ENCODE measurements at regions not wholly inside any gene's neighbourhood (a gene's known extent, or its start where the extent isn't known, plus 50 kb on each side); places are given as distances from the start of the nearest gene placed in this dataset.

DNA sequence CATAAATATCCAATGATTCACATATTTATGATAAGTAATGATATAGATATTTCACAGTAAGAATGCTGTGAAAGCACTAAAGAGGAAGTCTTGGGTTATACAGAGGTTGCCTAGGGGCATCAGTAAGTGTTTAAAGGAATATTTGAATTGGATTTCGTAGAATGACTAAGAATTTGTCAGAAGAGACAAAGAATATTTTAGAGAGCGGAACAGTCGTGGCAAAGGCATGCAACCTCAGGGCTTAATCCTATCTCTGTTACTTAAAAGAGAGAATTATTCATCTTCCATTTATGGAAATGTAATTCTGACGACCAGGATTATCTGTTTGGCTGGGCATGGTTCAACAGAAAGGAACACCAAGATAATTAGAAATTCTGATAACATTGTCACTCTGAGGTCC lies 171.9 kb upstream of the NR5A2 start:
- no peak for DNase-seq (ENCODE audit: low spot score)

DNA sequence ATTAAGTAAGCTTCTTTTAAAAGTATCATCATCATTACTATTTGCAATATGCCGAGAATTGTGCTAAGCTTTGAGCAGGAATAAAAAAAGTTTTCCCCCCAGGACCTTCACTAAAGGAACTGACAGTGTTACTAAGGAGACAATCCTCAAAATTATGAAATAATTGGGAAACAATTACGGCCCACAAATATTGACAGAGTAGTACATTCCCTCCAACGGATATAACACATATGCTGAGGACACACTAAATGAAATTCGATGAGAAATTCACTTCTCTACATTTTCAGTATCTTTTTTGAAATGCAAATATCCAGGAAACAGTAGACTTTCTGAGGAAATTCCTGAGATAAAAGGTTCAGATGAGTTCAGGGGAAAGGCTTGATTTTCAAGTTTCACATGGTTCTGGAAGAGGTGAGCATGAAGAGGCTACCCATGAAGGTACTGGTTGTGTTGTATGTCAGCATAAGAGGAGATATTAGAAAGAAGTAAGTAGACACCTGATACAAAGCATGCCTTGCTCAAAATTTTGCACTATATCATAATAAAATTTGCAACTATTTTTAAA lies 171.2 kb upstream of the NR5A2 start:
- no peak for DNase-seq (ENCODE audit: low spot score)

DNA sequence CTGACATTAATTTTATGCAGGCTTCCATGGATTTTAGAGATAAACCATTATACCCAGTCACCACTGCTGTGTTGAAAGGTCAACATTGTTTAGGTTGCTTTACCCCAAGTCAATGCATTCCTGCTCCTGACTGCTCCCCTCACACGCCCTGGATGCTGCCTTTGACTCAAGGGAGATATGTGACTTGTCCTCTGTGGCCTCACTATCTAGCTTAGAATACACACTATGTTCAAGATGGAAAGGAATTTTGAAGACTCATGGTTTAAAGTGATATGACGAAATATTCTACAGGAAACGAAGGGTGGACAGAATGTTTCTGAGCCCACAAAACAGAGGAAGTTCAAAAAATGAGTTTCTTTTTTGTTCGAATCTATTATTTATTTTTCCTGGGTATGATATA lies 170.4 kb upstream of the NR5A2 start:
- DNase-seq (ENCODE audit: low spot score) = no peak

DNA sequence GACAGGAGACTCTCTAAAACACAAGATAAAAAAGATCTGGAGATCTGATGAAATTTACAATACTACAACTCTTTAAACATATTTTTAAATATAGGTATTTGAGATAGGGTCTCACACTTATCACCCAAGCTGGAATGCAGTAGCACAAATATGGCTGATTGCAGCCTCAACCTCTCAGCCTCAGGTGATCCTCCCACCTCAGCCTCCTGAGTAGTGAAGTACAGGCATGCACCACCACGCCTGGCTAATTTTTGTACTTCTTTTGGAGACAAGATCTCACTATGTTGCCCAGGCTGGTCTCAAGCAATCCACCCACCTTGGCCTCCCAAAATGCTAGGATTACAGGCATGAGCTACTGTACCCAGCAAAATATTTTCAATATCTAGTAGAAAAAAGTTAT lies 170.0 kb upstream of the NR5A2 start:
- no peak for DNase-seq (ENCODE audit: low spot score)

DNA sequence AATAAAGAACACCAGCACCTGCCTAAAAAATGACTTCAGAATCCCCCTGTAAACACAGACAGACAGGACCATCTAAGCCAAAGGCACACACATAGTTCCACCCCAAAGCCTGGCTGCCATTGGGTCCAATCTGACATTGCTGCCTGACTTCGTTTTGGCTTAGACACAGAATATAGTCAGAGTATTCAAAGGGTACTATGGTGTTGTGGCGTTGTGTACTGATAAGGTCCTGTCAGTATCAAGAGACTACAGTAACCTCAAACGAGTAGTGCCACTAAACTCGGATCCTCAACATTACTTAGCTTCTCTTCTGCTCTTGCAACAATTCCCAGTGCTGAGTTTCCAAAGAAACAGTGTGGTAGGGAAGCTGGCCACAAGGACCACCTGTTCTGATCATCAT lies 169.3 kb upstream of the NR5A2 start:
- no peak for DNase-seq (ENCODE audit: low spot score)

DNA sequence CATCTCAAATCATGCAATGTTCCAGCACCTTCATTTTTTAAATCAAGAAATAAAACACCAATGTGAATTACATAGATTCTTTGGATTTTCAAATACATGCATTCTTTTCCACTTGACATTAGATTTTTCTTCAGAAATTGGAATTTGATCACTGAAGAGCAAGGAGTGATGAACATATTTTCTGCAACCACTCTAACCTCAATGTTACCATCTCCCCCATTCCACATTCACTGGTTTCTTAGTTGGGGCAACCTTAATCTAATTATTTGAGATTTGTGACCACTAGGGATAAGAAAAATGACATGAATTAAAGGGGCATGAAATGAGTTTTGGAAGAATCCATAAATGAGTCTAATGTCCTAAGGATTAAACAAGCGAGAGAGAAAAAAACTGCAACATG lies 168.7 kb upstream of the NR5A2 start:
- no peak for DNase-seq (ENCODE audit: low spot score)

DNA sequence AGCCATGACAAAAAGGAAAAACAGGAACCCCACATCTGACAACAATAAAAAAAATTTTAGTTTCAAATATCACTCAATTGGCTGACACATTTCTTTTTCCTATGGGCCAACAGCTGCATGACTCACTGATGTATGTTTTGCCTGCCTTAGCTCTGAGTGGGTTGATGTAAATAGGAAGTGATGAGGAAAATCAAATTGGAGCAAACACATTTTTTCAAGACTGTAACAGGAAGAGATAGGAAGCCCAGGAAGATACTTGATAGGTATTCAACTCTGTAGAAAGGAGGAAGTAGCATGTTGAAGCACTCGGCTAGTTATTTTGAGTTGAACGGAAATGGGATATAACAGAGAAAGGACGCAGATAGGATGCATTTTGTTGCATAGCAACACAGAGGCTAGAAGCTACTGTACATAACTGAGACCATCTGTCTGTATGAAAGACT lies 168.0 kb upstream of the NR5A2 start:
- no peak for DNase-seq (ENCODE audit: low spot score)

DNA sequence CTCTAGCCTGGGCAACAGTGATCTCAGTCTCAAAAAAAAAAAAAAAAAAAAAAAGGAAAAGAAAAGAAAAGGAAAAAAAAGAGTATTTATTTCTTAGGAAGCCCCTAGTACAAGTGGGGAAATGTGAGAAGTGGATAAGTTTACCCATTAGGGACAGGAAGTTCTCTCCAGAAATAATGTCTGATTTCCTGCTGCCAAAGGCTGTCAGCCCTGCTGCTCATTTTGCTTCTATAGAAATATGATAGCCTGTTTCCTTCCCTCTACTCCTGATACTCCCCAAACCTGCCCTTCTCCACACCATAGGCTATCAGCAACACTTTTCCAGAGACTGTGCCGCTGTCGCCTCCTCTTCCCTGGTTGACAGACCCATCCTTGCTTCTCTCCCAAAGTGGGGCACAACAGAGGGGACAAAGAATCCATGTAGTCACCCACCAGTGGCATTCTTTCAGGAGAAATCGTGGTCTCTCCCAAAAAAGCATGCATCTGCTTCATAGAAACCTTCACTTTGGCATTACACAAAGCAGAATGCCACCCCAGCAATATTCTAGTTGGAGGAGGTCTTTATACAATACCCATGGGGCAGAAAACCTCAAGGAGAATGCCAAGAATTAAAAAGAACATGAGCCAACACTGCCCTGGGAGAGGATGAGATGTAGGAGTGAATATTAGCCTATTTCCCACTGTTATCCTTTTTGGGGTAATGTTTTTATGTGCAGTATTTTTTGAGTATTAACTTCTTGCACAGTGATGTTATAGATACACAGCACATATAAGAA lies 166.3 kb upstream of the NR5A2 start:
- no peak for DNase-seq (ENCODE audit: low spot score)

DNA sequence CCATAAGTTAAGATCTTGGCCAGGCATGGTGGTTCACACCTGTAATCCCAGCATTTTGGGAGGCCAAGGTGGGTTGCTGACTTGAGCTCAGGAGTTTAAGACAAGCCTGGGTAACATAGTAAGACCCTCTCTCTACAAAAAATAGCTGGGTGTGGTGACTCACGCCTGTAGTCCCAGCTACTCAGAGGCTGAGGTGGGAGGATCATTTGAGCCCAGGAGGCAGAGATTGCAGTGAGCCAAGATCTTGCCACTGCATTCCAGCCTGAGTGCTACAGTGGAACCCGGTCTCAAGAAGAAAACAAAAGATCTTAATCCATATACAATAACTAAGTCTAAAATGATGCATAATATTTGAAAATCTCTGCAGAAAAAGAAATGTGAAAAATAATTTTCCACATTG lies 165.5 kb upstream of the NR5A2 start:
- DNase-seq (ENCODE audit: low spot score) = no peak

DNA sequence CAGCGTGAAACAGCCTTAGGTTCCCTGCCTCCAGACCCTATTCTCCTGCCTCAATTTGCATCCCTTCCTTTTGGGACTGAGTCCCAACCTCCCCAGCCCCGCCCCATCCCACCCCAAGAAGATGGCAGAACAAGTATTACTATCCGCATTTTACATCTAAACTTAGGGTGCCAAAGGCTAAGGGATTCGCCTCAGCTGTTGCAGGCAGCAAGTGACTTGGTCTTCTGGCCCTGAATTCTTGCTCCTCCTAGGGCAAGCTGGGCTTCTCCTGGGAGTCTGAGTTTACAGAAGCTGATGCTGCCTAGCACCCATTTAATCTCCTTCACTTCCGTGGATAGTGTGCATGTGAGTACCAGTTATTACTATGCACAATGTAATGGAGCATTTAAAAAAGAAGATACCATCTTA lies 161.3 kb upstream of the NR5A2 start:
- no peak for DNase-seq (ENCODE audit: low spot score)

DNA sequence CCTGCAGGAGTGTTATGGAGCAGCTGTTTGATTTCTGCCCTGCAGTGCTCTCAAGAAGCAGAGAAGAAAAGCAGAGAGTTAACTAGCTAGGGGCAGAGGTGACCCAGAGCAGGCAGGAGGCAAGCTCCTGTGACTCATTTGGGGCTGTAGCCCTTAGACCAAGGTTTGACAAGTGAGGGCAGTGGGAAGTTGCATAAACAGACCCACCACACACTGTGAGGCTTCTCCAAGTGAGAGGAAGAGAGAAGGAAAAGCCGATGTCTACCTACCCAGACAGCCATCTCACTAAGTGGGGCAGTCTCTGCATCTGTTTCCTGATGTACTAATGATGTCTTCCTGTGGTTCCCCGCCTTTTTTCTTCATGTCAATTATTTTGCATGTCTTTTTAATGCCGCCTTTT lies 159.9 kb upstream of the NR5A2 start:
- DNase-seq (ENCODE audit: low spot score) = no peak

DNA sequence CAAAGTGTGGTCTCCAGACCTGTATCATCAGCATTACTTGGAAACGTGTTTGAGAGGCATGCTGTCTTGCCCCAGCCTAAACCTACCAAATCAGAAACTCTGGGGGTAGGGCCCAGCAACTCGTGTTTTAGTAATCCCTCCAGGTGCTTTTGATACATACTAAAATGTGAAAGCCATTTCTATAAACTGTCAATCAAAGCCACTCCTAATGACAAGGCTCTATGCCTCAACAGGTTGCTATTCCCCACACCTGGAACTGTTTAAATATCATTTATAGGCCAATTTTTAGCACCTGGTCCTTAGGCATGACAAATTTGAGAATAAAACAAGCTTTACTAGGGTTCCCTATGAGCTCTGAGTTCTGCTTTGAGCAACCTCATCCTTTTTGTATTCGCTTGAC lies 158.7 kb upstream of the NR5A2 start:
- no peak for DNase-seq (ENCODE audit: low spot score)

DNA sequence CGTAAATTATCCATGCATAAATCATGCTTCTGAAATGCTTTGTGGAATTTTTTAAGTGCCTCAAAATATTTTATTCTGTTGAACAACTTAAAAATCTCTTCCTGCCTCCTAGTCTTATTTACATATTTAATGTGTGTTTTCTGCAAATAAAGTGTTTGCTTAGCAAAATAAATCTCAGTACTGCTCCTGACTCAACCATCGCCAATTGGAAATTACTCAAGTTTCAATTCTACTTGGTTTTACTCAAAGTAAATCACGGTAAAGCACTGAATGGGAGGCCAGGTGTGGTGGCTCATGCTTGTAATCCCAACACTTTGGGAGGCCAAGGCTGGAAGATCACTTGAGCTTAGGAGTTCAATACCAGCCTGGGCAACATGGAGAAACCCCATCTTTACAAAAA lies 152.2 kb upstream of the NR5A2 start:
- no peak for DNase-seq (ENCODE audit: low spot score)

DNA sequence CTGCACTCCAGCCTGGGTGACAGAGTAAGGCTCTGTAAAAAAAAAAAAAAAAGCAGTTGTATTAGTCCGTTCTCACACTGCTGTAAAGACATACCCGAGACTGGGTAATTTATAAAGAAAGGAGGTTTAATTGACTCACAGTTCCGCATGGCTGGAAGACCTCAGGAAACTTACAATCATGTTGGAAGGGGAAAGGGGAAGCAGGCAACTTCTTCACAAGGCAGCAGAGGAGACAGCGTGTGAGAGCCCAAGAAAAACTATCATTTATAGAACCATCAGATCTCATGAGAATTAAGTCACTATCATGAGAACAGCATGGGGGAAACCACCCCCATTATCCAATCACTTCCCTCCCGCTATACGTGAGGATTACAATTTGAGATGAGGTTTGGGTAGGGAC lies 151.7 kb upstream of the NR5A2 start:
- no peak for DNase-seq (ENCODE audit: low spot score)

DNA sequence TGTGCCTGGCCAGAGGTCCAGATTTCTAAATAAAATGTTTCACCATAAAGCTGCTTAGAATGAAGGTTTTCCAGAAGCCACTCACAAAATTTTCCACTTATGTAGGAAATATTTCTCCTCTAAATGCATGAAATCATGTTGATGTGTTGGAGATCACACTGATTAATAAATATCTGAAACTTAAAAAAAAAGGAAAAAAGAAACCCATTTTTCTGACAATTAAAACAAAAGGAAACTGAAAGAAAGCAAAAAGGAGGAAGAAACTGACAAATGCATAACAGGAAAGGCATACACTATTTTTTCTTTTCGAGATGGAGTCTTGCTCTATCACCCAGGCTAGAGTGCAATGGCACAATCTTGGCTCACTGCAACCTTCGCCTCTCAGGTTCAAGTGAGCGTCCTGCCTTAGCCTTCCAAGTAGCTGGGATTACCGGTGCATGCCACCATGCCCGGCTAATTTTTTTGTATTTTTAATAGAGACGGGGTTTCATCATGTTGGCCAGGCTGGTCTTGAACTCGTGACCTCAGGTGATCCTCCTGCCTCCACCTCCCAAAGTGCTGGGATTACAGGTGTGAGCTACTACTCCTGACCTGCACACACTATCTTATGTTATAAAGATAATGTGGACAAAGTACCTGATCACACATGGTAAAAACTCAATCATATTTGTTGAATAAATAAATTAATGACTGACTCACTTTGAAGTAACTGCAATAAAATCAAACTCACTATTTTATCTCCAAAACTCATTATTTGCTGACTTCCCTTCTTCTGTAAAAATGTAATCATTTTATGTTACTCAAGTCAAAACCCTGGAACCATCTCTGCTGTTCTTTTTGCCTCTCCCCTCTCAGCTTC lies 149.8 kb upstream of the NR5A2 start:
- no peak for DNase-seq (ENCODE audit: low spot score)

DNA sequence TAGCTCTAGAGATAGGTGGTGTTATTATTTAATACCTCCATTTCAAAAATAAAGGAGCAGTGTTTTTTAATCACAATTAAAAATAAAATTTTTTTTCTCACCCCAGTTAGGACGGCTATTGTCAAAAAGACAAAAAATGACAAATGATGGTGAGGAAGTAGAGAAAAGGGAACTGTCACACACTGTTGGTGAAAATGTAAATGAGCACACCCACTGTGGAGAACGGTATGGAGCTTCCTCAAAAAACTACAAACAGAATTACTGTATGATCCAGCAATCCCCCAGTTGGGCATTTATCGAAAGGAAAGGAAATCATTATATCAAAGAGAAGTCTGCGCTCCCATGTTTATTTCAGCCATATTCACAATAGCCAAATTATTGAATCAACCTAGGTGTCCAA lies 148.7 kb upstream of the NR5A2 start:
- DNase-seq (ENCODE audit: low spot score) = no peak

DNA sequence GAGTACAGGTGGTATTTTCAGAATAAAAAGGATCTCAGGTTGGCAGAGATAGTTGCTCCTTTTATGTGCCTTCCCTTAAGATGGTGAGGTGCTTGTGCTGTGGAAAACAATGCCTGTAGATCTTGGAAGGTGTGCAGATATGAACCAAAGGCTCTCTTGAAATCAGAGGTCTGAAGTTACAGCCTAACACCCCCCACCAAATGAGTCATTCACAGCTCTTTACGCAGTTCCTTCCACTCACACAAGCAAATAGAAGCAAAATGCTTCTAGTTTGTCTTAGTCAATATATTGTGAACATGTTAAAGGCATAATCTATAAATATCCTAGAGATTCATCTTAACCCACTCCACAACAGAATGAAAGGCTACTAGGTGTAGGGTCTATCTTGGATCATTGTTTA lies 128.9 kb upstream of the NR5A2 start:
- DNase-seq (ENCODE audit: low spot score) = no peak

DNA sequence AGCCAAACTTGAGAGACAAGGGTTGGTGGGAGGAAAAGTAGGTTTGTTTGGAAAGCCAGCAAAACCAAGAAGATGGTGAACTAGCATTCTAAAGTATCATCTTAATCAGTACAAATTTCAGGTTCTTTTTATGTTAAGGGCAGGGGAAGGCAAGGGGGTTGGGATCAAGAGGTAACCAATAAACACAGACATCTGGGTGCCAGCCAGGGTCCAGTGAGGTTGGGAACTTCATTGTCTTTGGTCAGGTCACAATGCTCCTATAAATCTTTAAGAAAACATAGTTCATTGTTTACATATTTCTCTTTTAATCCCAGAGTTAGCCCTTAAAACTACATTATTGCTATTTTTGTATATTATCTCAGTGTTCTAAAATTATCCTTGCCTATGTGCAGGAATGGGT lies 126.2 kb upstream of the NR5A2 start:
- DNase-seq (ENCODE audit: low spot score) = no peak

DNA sequence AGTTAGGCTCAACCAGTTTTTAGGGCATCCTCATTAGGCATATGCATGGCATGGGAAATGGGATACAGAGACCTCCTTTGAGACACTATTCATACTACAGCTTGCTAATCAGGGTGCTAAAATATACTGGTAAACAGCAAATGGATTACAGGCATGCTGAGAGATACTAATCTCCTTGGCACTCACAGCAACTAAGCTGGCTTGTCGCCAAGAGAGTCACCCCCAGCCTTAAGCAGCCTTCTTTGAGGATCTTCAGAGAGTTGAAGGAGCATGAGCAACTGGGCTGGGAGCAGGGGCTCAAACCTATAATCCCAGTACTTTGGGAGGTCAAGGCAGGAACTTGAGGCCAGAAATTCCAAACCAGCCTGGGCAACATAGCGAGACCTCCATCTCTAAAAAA lies 120.1 kb upstream of the NR5A2 start:
- no peak for DNase-seq (ENCODE audit: low spot score)

DNA sequence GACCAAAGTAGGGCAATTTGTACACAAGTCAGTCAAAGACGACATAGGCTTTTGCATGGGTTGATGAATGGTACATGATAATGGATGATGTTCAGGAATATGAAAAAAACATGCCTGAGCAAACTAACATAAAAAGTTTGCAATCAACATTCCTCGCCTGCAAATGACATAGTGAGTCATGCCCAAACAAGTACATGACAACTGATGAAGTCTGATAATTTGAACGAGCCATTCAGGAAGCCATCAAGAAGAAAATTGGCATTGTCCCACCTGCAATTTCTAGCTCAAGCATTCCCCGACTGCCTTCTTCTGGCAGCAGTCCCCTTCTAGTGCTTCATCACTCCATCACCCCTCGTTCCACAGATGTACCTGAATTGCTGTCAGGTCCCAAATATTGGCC lies 118.4 kb upstream of the NR5A2 start:
- DNase-seq (ENCODE audit: low spot score) = no peak

DNA sequence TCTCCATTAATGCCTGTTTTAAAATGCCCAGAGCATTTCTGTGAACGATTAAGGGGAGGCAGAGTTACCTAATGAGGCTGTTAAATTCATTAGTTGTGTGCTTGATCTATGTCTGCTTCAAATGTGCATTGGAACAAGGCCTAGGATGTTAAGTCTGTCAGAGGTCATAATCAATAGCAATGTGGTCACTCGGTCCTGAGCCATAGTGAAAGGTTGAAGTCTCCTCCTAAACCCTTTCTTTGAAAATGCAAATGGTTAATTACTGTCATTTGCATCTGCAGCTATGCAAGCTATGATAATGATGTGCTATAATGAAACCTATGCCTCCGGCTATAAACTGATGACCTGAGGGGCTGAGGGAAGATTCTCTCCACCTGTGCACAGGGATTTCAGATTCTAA lies 114.2 kb upstream of the NR5A2 start:
- no peak for DNase-seq (ENCODE audit: low spot score)

DNA sequence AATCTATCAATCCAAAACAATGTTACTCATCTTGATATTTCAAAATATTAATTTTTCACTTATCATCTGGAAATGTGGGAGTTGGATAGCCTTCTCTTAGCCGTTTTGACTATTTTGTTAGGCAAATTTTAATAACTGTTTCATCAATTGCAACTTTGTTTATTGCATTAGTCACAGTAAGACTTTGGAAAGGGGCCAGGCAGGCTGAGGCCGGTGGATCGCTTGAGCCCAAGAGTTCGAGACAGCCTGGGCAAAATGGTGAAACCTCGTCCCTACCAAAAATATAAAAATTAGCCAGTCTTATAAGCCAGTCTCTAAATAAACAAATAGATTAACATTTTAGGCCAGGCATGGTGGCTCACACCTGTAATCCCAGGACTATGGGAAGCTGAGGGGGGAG lies 113.0 kb upstream of the NR5A2 start:
- no peak for DNase-seq (ENCODE audit: low spot score)

DNA sequence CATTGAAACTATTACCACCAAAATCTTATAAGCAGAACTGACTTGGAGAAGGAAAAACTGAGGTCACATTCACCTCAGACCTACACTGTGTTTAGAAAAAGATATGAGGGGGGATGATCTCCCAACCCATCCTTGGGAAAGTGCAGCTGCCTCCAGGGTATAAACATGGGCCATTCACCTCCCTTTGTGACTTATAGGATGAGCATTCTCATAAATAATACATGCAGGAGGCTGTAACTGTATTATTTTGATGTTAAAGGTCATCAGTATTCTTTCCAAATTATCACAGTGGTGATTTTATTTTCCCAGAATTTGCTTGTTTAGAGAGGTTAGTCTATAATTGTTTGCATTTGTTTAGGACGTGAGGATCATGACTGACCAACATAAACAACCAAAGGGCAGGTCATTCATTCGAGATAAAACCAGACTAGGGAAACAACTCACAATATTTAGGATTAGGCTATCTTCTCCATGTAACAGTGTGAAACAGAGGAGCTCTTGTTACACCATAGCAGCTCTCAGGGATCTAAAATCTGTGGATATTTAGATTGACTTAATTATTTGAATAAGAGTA lies 109.2 kb upstream of the NR5A2 start:
- no peak for DNase-seq (ENCODE audit: low spot score)
